Vagina (tissue), 2 donors: ENCODE measurements at regions not wholly inside any gene's neighbourhood (a gene's known extent, or its start where the extent isn't known, plus 50 kb on each side); places are given as distances from the start of the nearest gene placed in this dataset.

ENCODE experiments used
- POLR2AphosphoS5 ChIP-seq, 2 donors: sonication (generic); formaldehyde crosslinking; IDR thresholded peaks; one replicate each; pipeline ENCODE4 v1.9.0; 2017; ENCODE audit warnings: antibody characterized with exemption in 2 of 2, mild to moderate bottlenecking in 2 of 2, low read depth in 1 of 2; ENCODE audit not compliant: insufficient read depth in 1 of 2
- TF ChIP-seq, protein P1 (sequence below), 3 experiments: fragments of 450-650 bp in 2 of 3; fragments of 200-600 bp in 1 of 3; sonication (generic) in 1 of 3; IDR thresholded peaks; one replicate each; pipeline ENCODE4 v1.5.1; 2017 to 2019; ENCODE audit warnings: antibody characterized with exemption in 3 of 3, mild to moderate bottlenecking in 2 of 3, moderate library complexity in 2 of 3

DNA sequence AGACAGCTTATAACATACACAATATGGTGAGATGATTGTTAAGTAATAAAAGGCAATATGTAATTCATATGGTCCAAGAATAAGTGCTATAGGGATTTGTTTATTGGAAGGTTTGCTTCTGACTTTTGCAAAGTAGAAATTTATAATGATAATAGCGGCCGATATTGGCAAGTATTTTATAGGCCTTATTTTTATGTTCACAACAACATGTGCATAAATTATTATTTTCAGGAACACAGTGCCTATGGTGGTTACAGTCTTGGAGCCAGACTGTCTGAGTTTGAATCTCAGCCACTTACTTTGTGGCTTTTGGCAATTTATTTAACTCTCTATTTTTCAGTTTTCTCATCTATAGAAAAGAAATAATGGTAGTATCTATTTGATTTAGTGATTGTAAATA lies 607.5 kb downstream of the USP25 start:
- TF ChIP-seq, protein P1, sequence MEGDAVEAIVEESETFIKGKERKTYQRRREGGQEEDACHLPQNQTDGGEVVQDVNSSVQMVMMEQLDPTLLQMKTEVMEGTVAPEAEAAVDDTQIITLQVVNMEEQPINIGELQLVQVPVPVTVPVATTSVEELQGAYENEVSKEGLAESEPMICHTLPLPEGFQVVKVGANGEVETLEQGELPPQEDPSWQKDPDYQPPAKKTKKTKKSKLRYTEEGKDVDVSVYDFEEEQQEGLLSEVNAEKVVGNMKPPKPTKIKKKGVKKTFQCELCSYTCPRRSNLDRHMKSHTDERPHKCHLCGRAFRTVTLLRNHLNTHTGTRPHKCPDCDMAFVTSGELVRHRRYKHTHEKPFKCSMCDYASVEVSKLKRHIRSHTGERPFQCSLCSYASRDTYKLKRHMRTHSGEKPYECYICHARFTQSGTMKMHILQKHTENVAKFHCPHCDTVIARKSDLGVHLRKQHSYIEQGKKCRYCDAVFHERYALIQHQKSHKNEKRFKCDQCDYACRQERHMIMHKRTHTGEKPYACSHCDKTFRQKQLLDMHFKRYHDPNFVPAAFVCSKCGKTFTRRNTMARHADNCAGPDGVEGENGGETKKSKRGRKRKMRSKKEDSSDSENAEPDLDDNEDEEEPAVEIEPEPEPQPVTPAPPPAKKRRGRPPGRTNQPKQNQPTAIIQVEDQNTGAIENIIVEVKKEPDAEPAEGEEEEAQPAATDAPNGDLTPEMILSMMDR (IDR thresholded peaks at IDR 0.05), result no peak
- TF ChIP-seq POLR2AphosphoS5 (IDR thresholded peaks at IDR 0.05; ENCODE audit: insufficient read depth in 1 of 2, low read depth in 1 of 2), result no peak
